GM18867 (cell line): ENCODE measurements at regions not wholly inside any gene's neighbourhood (a gene's known extent, or its start where the extent isn't known, plus 50 kb on each side); places are given as distances from the start of the nearest gene placed in this dataset.

Source experiments
- ATAC-seq: cut with Tn5 transposase; IDR thresholded peaks from one replicate; pipeline ENCODE4 v1.9.1; 2021; ENCODE audit warnings: mild to moderate bottlenecking, moderate library complexity; ENCODE audit not compliant: unreplicated experiment

GRCh38 chr16:86766700-86767099 lies 188.4 kb downstream of the FOXL1 start:
- ATAC-seq = no peak

GRCh38 chr16:86768228-86768791 lies 190.0 kb downstream of the FOXL1 start:
- ATAC-seq = no peak

GRCh38 chr16:86768999-86769398 lies 190.7 kb downstream of the FOXL1 start:
- ATAC-seq = peak; percentile 75

GRCh38 chr16:86771506-86772460 lies 193.4 kb downstream of the FOXL1 start:
- ATAC-seq = no peak

GRCh38 chr16:86772671-86773353 lies 194.5 kb downstream of the FOXL1 start:
- ATAC-seq = no peak

- ATAC-seq = no peak
These were observed 195.0 kb downstream of the FOXL1 start for GRCh38 chr16:86773354-86773715.

GRCh38 chr16:86774931-86775330 lies 196.6 kb downstream of the FOXL1 start:
- ATAC-seq = no peak

- no peak for ATAC-seq
These were observed 197.2 kb downstream of the FOXL1 start for GRCh38 chr16:86775511-86775921.

GRCh38 chr16:86777381-86777946 lies 199.1 kb downstream of the FOXL1 start:
- ATAC-seq = no peak

- ATAC-seq = no peak
These were observed 199.9 kb downstream of the FOXL1 start for GRCh38 chr16:86778108-86778745.

- no peak for ATAC-seq
These were observed 200.6 kb downstream of the FOXL1 start for GRCh38 chr16:86778978-86779377.

- no peak for ATAC-seq
These were observed 202.7 kb downstream of the FOXL1 start for GRCh38 chr16:86781046-86781445.

GRCh38 chr16:86783636-86784626 lies 205.6 kb downstream of the FOXL1 start:
- ATAC-seq = no peak

GRCh38 chr16:86786338-86786737 lies 208.0 kb downstream of the FOXL1 start:
- ATAC-seq = no peak

- no peak for ATAC-seq
These were observed 208.6 kb downstream of the FOXL1 start for GRCh38 chr16:86786994-86787393.

- ATAC-seq = no peak
These were observed 209.2 kb downstream of the FOXL1 start for GRCh38 chr16:86787538-86787937.

GRCh38 chr16:86789621-86790051 lies 211.3 kb downstream of the FOXL1 start:
- no peak for ATAC-seq

GRCh38 chr16:86791287-86792035 lies 213.1 kb downstream of the FOXL1 start:
- ATAC-seq = no peak
